ENCODE measurements at regions not wholly inside any gene's neighbourhood (a gene's known extent, or its start where the extent isn't known, plus 50 kb on each side); places are given as distances from the start of the nearest gene placed in this dataset.

- intact Hi-C loops (cut with DNase I) = no loop called here
- DNase-seq (ENCODE audit: low spot score) (no peak), ATAC-seq (peak; percentile 75)
Measured at GRCh38 chr5:74433255-74433895, 207.2 kb downstream of the ENC1 start.

- ATAC-seq (no peak), DNase-seq (ENCODE audit: low spot score) (no peak)
- intact Hi-C loops (cut with DNase I) = no loop called here
Measured at GRCh38 chr5:74432721-74433120, 207.8 kb downstream of the ENC1 start.

- ATAC-seq (no peak), DNase-seq (ENCODE audit: low spot score) (no peak)
- intact Hi-C loops (cut with DNase I) = no loop called here
Measured at GRCh38 chr5:74432216-74432615, 208.3 kb downstream of the ENC1 start.

GRCh38 chr5:74431290-74431669 is 209.2 kb downstream of the ENC1 start:
- ATAC-seq = no peak
- intact Hi-C loops (cut with DNase I) = no loop called here
- no peak for DNase-seq (ENCODE audit: low spot score)

GRCh38 chr5:74430631-74431289 is 209.8 kb downstream of the ENC1 start:
- no peak for DNase-seq (ENCODE audit: low spot score)
- intact Hi-C loops (cut with DNase I) = no loop called here
- no peak for ATAC-seq

- ATAC-seq = no peak
- intact Hi-C loops (cut with DNase I) = no loop called here
- no peak for DNase-seq (ENCODE audit: low spot score)
Measured at GRCh38 chr5:74429495-74429894, 211.0 kb downstream of the ENC1 start.

GRCh38 chr5:74428876-74429275 is 211.7 kb downstream of the ENC1 start:
- intact Hi-C loops (cut with DNase I) = no loop called here
- DNase-seq (ENCODE audit: low spot score) (no peak), ATAC-seq (no peak)

GRCh38 chr5:74428275-74428674 is 212.3 kb downstream of the ENC1 start:
- intact Hi-C loops (cut with DNase I) = no loop called here
- ATAC-seq = no peak
- DNase-seq (ENCODE audit: low spot score) = no peak

- DNase-seq (ENCODE audit: low spot score) (no peak), ATAC-seq (no peak)
- intact Hi-C loops (cut with DNase I) = no loop called here
Measured at GRCh38 chr5:74426506-74426905, 214.0 kb downstream of the ENC1 start.

- ATAC-seq (peak; percentile 39), DNase-seq (ENCODE audit: low spot score) (no peak)
- intact Hi-C loops (cut with DNase I) = no loop called here
Measured at GRCh38 chr5:74424162-74424868, 216.2 kb downstream of the ENC1 start.

GRCh38 chr5:74423383-74423782 is 217.1 kb downstream of the ENC1 start:
- no peak for ATAC-seq
- intact Hi-C loops (cut with DNase I) = no loop called here
- no peak for DNase-seq (ENCODE audit: low spot score)

- intact Hi-C loops (cut with DNase I) = no loop called here
- no peak for ATAC-seq
- DNase-seq (ENCODE audit: low spot score) = no peak
Measured at GRCh38 chr5:74422671-74423070, 217.9 kb downstream of the ENC1 start.

GRCh38 chr5:74422030-74422429 is 218.5 kb downstream of the ENC1 start:
- no peak for ATAC-seq
- no peak for DNase-seq (ENCODE audit: low spot score)
- intact Hi-C loops (cut with DNase I) = no loop called here

GRCh38 chr5:74421377-74421776 is 219.2 kb downstream of the ENC1 start:
- intact Hi-C loops (cut with DNase I) = no loop called here
- DNase-seq (ENCODE audit: low spot score) (no peak), ATAC-seq (no peak)

- intact Hi-C loops (cut with DNase I) = no loop called here
- no peak for DNase-seq (ENCODE audit: low spot score)
- ATAC-seq = no peak
Measured at GRCh38 chr5:74420947-74421346, 219.6 kb downstream of the ENC1 start.

- no peak for DNase-seq (ENCODE audit: low spot score)
- intact Hi-C loops (cut with DNase I) = no loop called here
- ATAC-seq = no peak
Measured at GRCh38 chr5:74420220-74420619, 220.3 kb downstream of the ENC1 start.

GRCh38 chr5:74419468-74419867 is 221.1 kb downstream of the ENC1 start:
- ATAC-seq = no peak
- no peak for DNase-seq (ENCODE audit: low spot score)
- intact Hi-C loops (cut with DNase I) = no loop called here

GRCh38 chr5:74418709-74419108 is 221.8 kb downstream of the ENC1 start:
- DNase-seq (ENCODE audit: low spot score) = no peak
- ATAC-seq = no peak
- intact Hi-C loops (cut with DNase I) = no loop called here

GRCh38 chr5:74418261-74418660 is 222.3 kb downstream of the ENC1 start:
- intact Hi-C loops (cut with DNase I) = no loop called here
- ATAC-seq = no peak
- DNase-seq (ENCODE audit: low spot score) = no peak

GRCh38 chr5:74415695-74416102 is 224.8 kb downstream of the ENC1 start:
- DNase-seq (ENCODE audit: low spot score) = no peak
- intact Hi-C loops (cut with DNase I) = no loop called here
- no peak for ATAC-seq

- ATAC-seq (no peak), DNase-seq (ENCODE audit: low spot score) (no peak)
- intact Hi-C loops (cut with DNase I) = no loop called here
Measured at GRCh38 chr5:74414228-74414627, 226.3 kb downstream of the ENC1 start.

All from sciatic nerve (tissue), 2 donors.